Stomach (tissue), 8 donors: ENCODE measurements at regions not wholly inside any gene's neighbourhood (a gene's known extent, or its start where the extent isn't known, plus 50 kb on each side); places are given as distances from the start of the nearest gene placed in this dataset.

Experiments used
- DNase-seq, 2 donors: peaks; one replicate each; pipeline versions ENCODE4 v3.0.0 to v3.0.0-alpha.2; 2013 to 2019
- H3K27ac ChIP-seq, 5 donors: fragments of 200-600 bp in 4 of 5; sonication (generic) in 4 of 5; one replicate each; pipeline ENCODE4 v1.5.1; 2013 to 2019; ENCODE audit warnings: mild to moderate bottlenecking in 1 of 5, moderate library complexity in 1 of 5
- H3K27me3 ChIP-seq, 3 donors: fragments of 200-600 bp; sonication (generic); one replicate each; pipeline ENCODE4 v1.5.1; 2017 to 2019; ENCODE audit warnings: mixed run types in 1 of 3
- H3K36me3 ChIP-seq, 4 donors: fragments of 200-600 bp; sonication (generic); 1 replicate in 3 of 4; 2 replicates in 1 of 4; pipeline ENCODE4 v1.5.1; 2016 to 2019
- H3K4me1 ChIP-seq, 4 donors: fragments of 200-600 bp; sonication (generic); one replicate each; pipeline ENCODE4 v1.5.1; 2016 to 2019
- H3K4me3 ChIP-seq, 4 donors: fragments of 200-600 bp; sonication (generic) in 3 of 4; one replicate each; pipeline ENCODE4 v1.5.1; 2016 to 2019; ENCODE audit warnings: mild to moderate bottlenecking in 1 of 4
- H3K9me3 ChIP-seq, 4 donors: fragments of 200-600 bp; sonication (generic); one replicate each; pipeline ENCODE4 v1.5.1; 2016 to 2019
- CTCF ChIP-seq, 7 experiments: fragments of 450-650 bp in 4 of 7; fragments of 200-600 bp in 3 of 7; sonication (generic) in 3 of 7; IDR thresholded peaks; one replicate each; pipeline ENCODE4 v1.5.1; 2016 to 2019; ENCODE audit warnings: antibody characterized with exemption in 7 of 7, control low read depth in 2 of 7, mild to moderate bottlenecking in 1 of 7
- EP300 ChIP-seq: sonication (generic); formaldehyde crosslinking; IDR thresholded peaks from one replicate; pipeline ENCODE4 v1.6.1; 2017; ENCODE audit warnings: antibody characterized with exemption
- POLR2A ChIP-seq, 4 donors: fragments of 450-650 bp; IDR thresholded peaks; one replicate each; pipeline ENCODE4 v1.6.1; 2016; ENCODE audit warnings: antibody characterized with exemption in 4 of 4, control low read depth in 2 of 4, mild to moderate bottlenecking in 1 of 4, moderate library complexity in 1 of 4
- POLR2AphosphoS5 ChIP-seq, 3 donors: sonication (generic); formaldehyde crosslinking; IDR thresholded peaks; one replicate each; pipeline ENCODE4 v1.6.1; 2016; ENCODE audit warnings: antibody characterized with exemption in 3 of 3
- WGBS, 5 donors: extraction: QIAGEN DNeasy Blood & Tissue Kit in 3 of 5; methylation state at CpG; one replicate each; pipeline versions ENCODE4 v1.1.5 to v1.1.7; 2013 to 2018; 5-methylcytosine and 5-hydroxymethylcytosine counted together
- intact Hi-C: fragments of 100-400 bp; cut with DNase I; formaldehyde crosslinking; loops from one replicate; pipeline ENCODE4 v1.15.1; 2023; ENCODE audit warnings: low total_unique reads
- donor health status: healthy with polysubstance abuse.
- donor health status: Bipolar disorder and iron deficiency.
- donor health status: healthy.

GRCh38 chr4:56739066-56739777 lies 58.1 kb upstream of the HOPX start:
- no peak for DNase-seq
- Histone ChIP-seq H3K27me3 (no peaks in the 10 kb centered on the region), H3K36me3 (no peaks in the 10 kb centered on the region), H3K4me1 (no peaks in the 10 kb centered on the region), H3K4me3 (no peak overlapping the region), H3K27ac (no peak overlapping the region), H3K9me3 (no peaks in the 10 kb centered on the region)
- intact Hi-C loops, result no loop called here
- TF ChIP-seq CTCF (IDR thresholded peaks at IDR 0.05) (no peak), POLR2AphosphoS5 (IDR thresholded peaks at IDR 0.05) (no peak), EP300 (no peak), POLR2A (IDR thresholded peaks at IDR 0.05) (no peak)
- 56 to 71% (median 64%) methylated on average over 4 of the region's 4 CpGs for WGBS, 5 donors

DNA sequence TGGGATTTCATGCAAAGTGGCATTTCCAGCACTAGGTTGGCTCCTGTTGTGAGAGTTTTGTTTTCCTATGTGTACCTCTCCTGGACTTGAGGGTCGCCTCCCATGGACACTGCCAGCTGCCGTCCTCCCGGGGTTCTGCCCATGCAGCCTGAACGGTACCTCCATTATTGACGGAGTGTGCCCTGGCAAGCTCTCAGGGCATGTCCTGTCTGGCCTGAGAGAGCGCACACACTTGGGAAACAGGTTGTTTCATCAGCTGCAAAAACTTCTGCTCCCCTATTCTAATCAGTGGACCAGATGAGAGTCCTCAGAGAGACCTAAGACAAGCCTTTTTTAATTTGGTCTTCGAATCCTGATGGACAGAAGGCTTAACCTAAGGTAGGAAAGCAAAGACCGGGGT lies 56.6 kb upstream of the HOPX start:
- no peaks in the 10 kb centered on the region for H3K4me1 ChIP-seq
- intact Hi-C loops, result no loop called here
- H3K4me3 ChIP-seq, result no peak overlapping the region
- no peak for DNase-seq
- H3K36me3 ChIP-seq, result no peaks in the 10 kb centered on the region
- no peaks in the 10 kb centered on the region for H3K9me3 ChIP-seq
- H3K27me3 ChIP-seq, result no peaks in the 10 kb centered on the region
- WGBS, 5 donors, result 74 to 85% (median 79%) methylated on average over 8 of the region's 8 CpGs
- TF ChIP-seq POLR2A (IDR thresholded peaks at IDR 0.05) (no peak), POLR2AphosphoS5 (IDR thresholded peaks at IDR 0.05) (no peak), EP300 (no peak), CTCF (IDR thresholded peaks at IDR 0.05) (no peak)
- H3K27ac ChIP-seq, result no peak overlapping the region

- 87 to 97% (median 92%) methylated on average over 5 of the region's 5 CpGs for WGBS, 5 donors
- H3K4me3 ChIP-seq, result no peak overlapping the region
Observed at GRCh38 chr4:56733352-56733751, 52.3 kb upstream of the HOPX start.

DNA sequence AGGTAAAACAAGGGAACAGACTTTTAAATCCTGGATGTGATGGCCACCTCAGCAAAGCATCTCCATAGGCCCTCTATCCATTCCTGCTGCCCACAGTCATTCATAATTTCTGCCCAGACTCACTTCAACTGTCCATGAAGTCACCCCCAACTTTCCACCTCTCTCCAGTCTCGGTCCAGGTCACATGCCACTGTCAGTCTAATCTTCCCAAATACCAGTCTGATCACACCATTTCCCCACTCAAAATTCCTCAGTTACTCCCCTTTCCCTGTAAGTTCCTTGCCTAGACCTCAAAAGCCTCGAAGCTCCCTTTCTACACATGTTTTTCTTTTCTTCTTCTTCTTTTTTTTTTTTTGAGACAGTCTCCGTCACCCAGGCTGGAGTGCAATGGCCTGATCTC lies 51.2 kb upstream of the HOPX start:
- no peak overlapping the region for H3K4me3 ChIP-seq
- H3K27ac ChIP-seq, result no peak overlapping the region
- no peaks in the 10 kb centered on the region for H3K27me3 ChIP-seq
- intact Hi-C loops, result no loop called here
- TF ChIP-seq EP300 (no peak), CTCF (IDR thresholded peaks at IDR 0.05) (no peak), POLR2AphosphoS5 (IDR thresholded peaks at IDR 0.05) (no peak), POLR2A (IDR thresholded peaks at IDR 0.05) (no peak)
- DNase-seq, result no peak
- no peaks in the 10 kb centered on the region for H3K9me3 ChIP-seq
- WGBS, 5 donors, result 71 to 80% (median 77%) methylated on average over 3 of the region's 3 CpGs
- no peaks in the 10 kb centered on the region for H3K4me1 ChIP-seq
- H3K36me3 ChIP-seq, result no peaks in the 10 kb centered on the region

More at GRCh38 chr4:56733352-56733751, 52.3 kb upstream of the HOPX start:
- no peaks in the 10 kb centered on the region for H3K27me3 ChIP-seq
- no peak overlapping the region for H3K27ac ChIP-seq
- intact Hi-C loops, result no loop called here
- TF ChIP-seq POLR2A (IDR thresholded peaks at IDR 0.05), result no peak
- no peak for TF ChIP-seq CTCF (IDR thresholded peaks at IDR 0.05)
- no peaks in the 10 kb centered on the region for H3K9me3 ChIP-seq
- H3K36me3 ChIP-seq, result no peaks in the 10 kb centered on the region
- DNase-seq, result no peak
- H3K4me1 ChIP-seq, result no peaks in the 10 kb centered on the region
